BJ (cell line): ENCODE measurements at regions not wholly inside any gene's neighbourhood (a gene's known extent, or its start where the extent isn't known, plus 50 kb on each side); places are given as distances from the start of the nearest gene placed in this dataset.

Experiments used
- CTCF ChIA-PET: fragments of 350-600 bp; formaldehyde crosslinking; extraction: SDS; loops from one replicate; lab custom pipeline; 2021; ENCODE audit warnings: antibody characterized with exemption, inconsistent platforms; lab: Yijun Ruan, JAX
- POLR2A ChIA-PET: fragments of 300-600 bp; sonication (Branson Sonifier 250); formaldehyde crosslinking; extraction: SDS; loops from one replicate; lab custom pipeline; 2021; ENCODE audit warnings: antibody characterized with exemption; lab: Charles Lee
- DNase-seq: peaks from one replicate; pipeline ENCODE4 v3.0.0-alpha.2; 2011; ENCODE audit warnings: low read depth
- H3K27me3 ChIP-seq: 2 replicates; pipeline ENCODE4 v1.6.0; 2011; ENCODE audit warnings: low read length; ENCODE audit not compliant: control insufficient read depth, insufficient read depth
- H3K36me3 ChIP-seq: 2 replicates; pipeline ENCODE4 v1.5.1; 2011; ENCODE audit warnings: low read length; ENCODE audit not compliant: control insufficient read depth, insufficient read depth
- H3K4me3 ChIP-seq: 2 replicates; pipeline ENCODE4 v1.5.1; 2011; ENCODE audit warnings: low read depth, mild to moderate bottlenecking, control low read depth, low read length
- CTCF ChIP-seq: IDR thresholded peaks from 2 replicates; pipeline ENCODE4 v1.5.1; 2011; ENCODE audit warnings: low read depth, mild to moderate bottlenecking, control low read depth, inconsistent platforms, low read length, moderate library complexity; ENCODE audit not compliant: insufficient read depth

GRCh38 chr10:33889371-33889770 is 554.9 kb upstream of the NRP1 start:
- CTCF ChIA-PET: interaction anchor here (0.7 to 1.2 kb wide), 3 partner anchors 8 to 10 kb away, joined by 3 read pairs; no protein-coding TSS in a partner anchor
- TF ChIP-seq CTCF: no peak
- no peak for DNase-seq
- POLR2A ChIA-PET: no interaction called here
- Histone ChIP-seq H3K27me3 (no peaks in the 10 kb centered on the region; the same call in 1 of the 2 replicates), H3K36me3 (no peaks in the 10 kb centered on the region), H3K4me3 (no peak overlapping the region)

- POLR2A ChIA-PET: no interaction called here
- H3K36me3 ChIP-seq: no peaks in the 10 kb centered on the region
- TF ChIP-seq CTCF: no peak
- peaks cover under 1% of the 10 kb centered on the region; the same call in 1 of the 2 replicates for H3K27me3 ChIP-seq
- H3K4me3 ChIP-seq: no peak overlapping the region
- CTCF ChIA-PET: no interaction called here
- DNase-seq: no peak
Measured at GRCh38 chr10:33887188-33887587, 552.7 kb upstream of the NRP1 start.

- Histone ChIP-seq H3K36me3 (no peaks in the 10 kb centered on the region), H3K27me3 (peaks cover 1% of the 10 kb centered on the region; the same call in 1 of the 2 replicates), H3K4me3 (no peak overlapping the region)
- no peak for TF ChIP-seq CTCF
- CTCF ChIA-PET: no interaction called here
- DNase-seq: no peak
- POLR2A ChIA-PET: no interaction called here
Measured at GRCh38 chr10:33886299-33886698, 551.8 kb upstream of the NRP1 start.

GRCh38 chr10:33884604-33885003 is 550.1 kb upstream of the NRP1 start:
- DNase-seq: no peak
- ChIA-PET CTCF (interaction anchor here (0.9 kb wide), 1 partner anchor 13 kb away, joined by 3 read pairs; no protein-coding TSS in a partner anchor), POLR2A (no interaction called here)
- Histone ChIP-seq H3K4me3 (no peak overlapping the region), H3K27me3 (peaks cover 1% of the 10 kb centered on the region; the same call in 1 of the 2 replicates), H3K36me3 (no peaks in the 10 kb centered on the region)
- TF ChIP-seq CTCF: no peak

GRCh38 chr10:33883881-33884280 is 549.4 kb upstream of the NRP1 start:
- H3K27me3 ChIP-seq: peaks cover 1% of the 10 kb centered on the region; the same call in 1 of the 2 replicates

More at GRCh38 chr10:33883881-33884280, 549.4 kb upstream of the NRP1 start:
- H3K36me3 ChIP-seq: no peaks in the 10 kb centered on the region
- ChIA-PET CTCF (interaction anchor here (0.6 to 0.9 kb wide), 2 partner anchors 12 to 47 kb away, joined by 3 read pairs; no protein-coding TSS in a partner anchor), POLR2A (no interaction called here)
- H3K4me3 ChIP-seq: no peak overlapping the region
- DNase-seq: no peak
- TF ChIP-seq CTCF: no peak
